ENCODE measurements at regions not wholly inside any gene's neighbourhood (a gene's known extent, or its start where the extent isn't known, plus 50 kb on each side); places are given as distances from the start of the nearest gene placed in this dataset.
"Not testable (repeated sequence)": the region's sequence is repeated elsewhere in the genome, so short reads cannot be mapped to it uniquely, and the experiment has no call there.

GRCh38 chr17:33925649-33926048, 329.4 kb upstream of the CCL2 start:
- no peak for DNase-seq
- peaks cover 6% of the 10 kb centered on the region for H3K27me3 Mint-ChIP-seq (ENCODE audit: unreplicated experiment)
- H3K27ac Mint-ChIP-seq (ENCODE audit: unreplicated experiment): no peak overlapping the region

GRCh38 chr17:33927732-33928133, 327.4 kb upstream of the CCL2 start:
- no peak overlapping the region for H3K4me3 Mint-ChIP-seq (ENCODE audit: unreplicated experiment)
- no peak overlapping the region for H3K27ac Mint-ChIP-seq (ENCODE audit: unreplicated experiment)
- peaks cover 21% of the 10 kb centered on the region for H3K4me1 Mint-ChIP-seq (ENCODE audit: low read depth, unreplicated experiment)
- H3K36me3 Mint-ChIP-seq (ENCODE audit: unreplicated experiment): no peaks in the 10 kb centered on the region
- peaks cover 4% of the 10 kb centered on the region for H3K27me3 Mint-ChIP-seq (ENCODE audit: unreplicated experiment)
- no peak for DNase-seq
- H3K9me3 Mint-ChIP-seq (ENCODE audit: unreplicated experiment): peaks cover 2% of the 10 kb centered on the region
- TF ChIP-seq CTCF (IDR thresholded peaks at IDR 0.05; ENCODE audit: partially characterized antibody, unreplicated experiment): no peak

More at GRCh38 chr17:33925649-33926048, 329.4 kb upstream of the CCL2 start:
- no peak for TF ChIP-seq CTCF (IDR thresholded peaks at IDR 0.05; ENCODE audit: partially characterized antibody, unreplicated experiment)
- no peaks in the 10 kb centered on the region for H3K36me3 Mint-ChIP-seq (ENCODE audit: unreplicated experiment)
- peaks cover 18% of the 10 kb centered on the region for H3K4me1 Mint-ChIP-seq (ENCODE audit: low read depth, unreplicated experiment)
- no peak overlapping the region for H3K4me3 Mint-ChIP-seq (ENCODE audit: unreplicated experiment)
- H3K9me3 Mint-ChIP-seq (ENCODE audit: unreplicated experiment): peaks cover 2% of the 10 kb centered on the region

GRCh38 chr17:33929181-33929724, 325.8 kb upstream of the CCL2 start:
- H3K36me3 Mint-ChIP-seq (ENCODE audit: unreplicated experiment): no peaks in the 10 kb centered on the region
- no peak for DNase-seq
- peak overlapping the region; percentile 16 for H3K4me3 Mint-ChIP-seq (ENCODE audit: unreplicated experiment)
- peaks cover 28% of the 10 kb centered on the region for H3K4me1 Mint-ChIP-seq (ENCODE audit: low read depth, unreplicated experiment)
- H3K27me3 Mint-ChIP-seq (ENCODE audit: unreplicated experiment): peaks cover 4% of the 10 kb centered on the region
- TF ChIP-seq CTCF (IDR thresholded peaks at IDR 0.05; ENCODE audit: partially characterized antibody, unreplicated experiment): no peak
- H3K9me3 Mint-ChIP-seq (ENCODE audit: unreplicated experiment): peaks cover 2% of the 10 kb centered on the region
- H3K27ac Mint-ChIP-seq (ENCODE audit: unreplicated experiment): no peak overlapping the region

GRCh38 chr17:33931148-33931814, 323.8 kb upstream of the CCL2 start:
- H3K9me3 Mint-ChIP-seq (ENCODE audit: unreplicated experiment); H3K4me3 Mint-ChIP-seq (ENCODE audit: unreplicated experiment); H3K36me3 Mint-ChIP-seq (ENCODE audit: unreplicated experiment); H3K27me3 Mint-ChIP-seq (ENCODE audit: unreplicated experiment); H3K27ac Mint-ChIP-seq (ENCODE audit: unreplicated experiment); DNase-seq: not testable (repeated sequence)
- peaks cover 23% of the 10 kb centered on the region for H3K4me1 Mint-ChIP-seq (ENCODE audit: low read depth, unreplicated experiment)

GRCh38 chr17:33932996-33933395, 322.1 kb upstream of the CCL2 start:
- H3K27me3 Mint-ChIP-seq (ENCODE audit: unreplicated experiment): no peaks in the 10 kb centered on the region

More at GRCh38 chr17:33932996-33933395, 322.1 kb upstream of the CCL2 start:
- peaks cover 2% of the 10 kb centered on the region for H3K9me3 Mint-ChIP-seq (ENCODE audit: unreplicated experiment)
- no peak overlapping the region for H3K27ac Mint-ChIP-seq (ENCODE audit: unreplicated experiment)
- H3K4me1 Mint-ChIP-seq (ENCODE audit: low read depth, unreplicated experiment): peaks cover 19% of the 10 kb centered on the region
- no peak for DNase-seq
- no peak overlapping the region for H3K4me3 Mint-ChIP-seq (ENCODE audit: unreplicated experiment)
- no peaks in the 10 kb centered on the region for H3K36me3 Mint-ChIP-seq (ENCODE audit: unreplicated experiment)
- TF ChIP-seq CTCF (IDR thresholded peaks at IDR 0.05; ENCODE audit: partially characterized antibody, unreplicated experiment): no peak

Data from glutamatergic neuron (in vitro differentiated cells).